Esophagus muscularis mucosa (tissue), 4 donors: ENCODE measurements at regions not wholly inside any gene's neighbourhood (a gene's known extent, or its start where the extent isn't known, plus 50 kb on each side); places are given as distances from the start of the nearest gene placed in this dataset.
A peak's percentile ranks its signal among the peaks of the same experiment; 100 is the strongest.

Source experiments
- DNase-seq: peaks from one replicate; pipeline ENCODE4 v3.0.0-alpha.2; 2017; ENCODE audit errors: extremely low spot score
- H3K27ac ChIP-seq, 4 donors: fragments of 200-600 bp; sonication (generic); replicated peaks in 1 of 4; 1 replicate in 3 of 4; 2 replicates in 1 of 4; pipeline ENCODE4 v1.5.1; 2016 to 2019; ENCODE audit warnings: mild to moderate bottlenecking in 1 of 4
- H3K27me3 ChIP-seq, 4 donors: fragments of 200-600 bp; sonication (generic); one replicate each; pipeline versions ENCODE4 v1.5.1 to v1.6.0; 2016 to 2019
- H3K36me3 ChIP-seq, 4 donors: fragments of 200-600 bp; sonication (generic); one replicate each; pipeline ENCODE4 v1.5.1; 2016 to 2019
- H3K4me1 ChIP-seq, 4 donors: fragments of 200-600 bp; sonication (generic); one replicate each; pipeline ENCODE4 v1.5.1; 2016 to 2019
- H3K4me3 ChIP-seq, 4 donors: fragments of 200-600 bp; sonication (generic); 1 replicate in 2 of 4; 2 replicates in 2 of 4; pipeline ENCODE4 v1.5.1; 2016 to 2019; ENCODE audit warnings: mild to moderate bottlenecking in 4 of 4, moderate library complexity in 1 of 4
- H3K9me3 ChIP-seq, 4 donors: fragments of 200-600 bp; sonication (generic); 1 replicate in 3 of 4; 2 replicates in 1 of 4; pipeline ENCODE4 v1.5.1; 2016 to 2019
- CTCF ChIP-seq, 3 experiments: fragments of 200-600 bp in 2 of 3; fragments of 450-650 bp in 1 of 3; sonication (generic) in 2 of 3; IDR thresholded peaks; one replicate each; pipeline ENCODE4 v1.5.1; 2017 to 2019; ENCODE audit warnings: antibody characterized with exemption in 3 of 3, mild to moderate bottlenecking in 2 of 3, moderate library complexity in 1 of 3
- EP300 ChIP-seq: sonication (generic); formaldehyde crosslinking; IDR thresholded peaks from one replicate; pipeline ENCODE4 v1.6.1; 2017; ENCODE audit warnings: antibody characterized with exemption
- POLR2A ChIP-seq: fragments of 450-650 bp; IDR thresholded peaks from one replicate; pipeline ENCODE4 v1.6.1; 2017; ENCODE audit warnings: antibody characterized with exemption, moderate library complexity, mild to moderate bottlenecking, low read depth
- POLR2AphosphoS5 ChIP-seq, 2 donors: sonication (generic); formaldehyde crosslinking; IDR thresholded peaks; one replicate each; pipeline ENCODE4 v1.6.1; 2017; ENCODE audit warnings: antibody characterized with exemption in 2 of 2
- WGBS: methylation state at CpG from one replicate; pipeline ENCODE4 v1.1.5; 2018; 5-methylcytosine and 5-hydroxymethylcytosine counted together
- intact Hi-C: fragments of 100-400 bp; cut with DNase I; formaldehyde crosslinking; loops from one replicate; pipeline ENCODE4 v1.15.1; 2023

GRCh38 chr14:45686771-45687170, 433.8 kb upstream of the MIS18BP1 start:
- H3K9me3 ChIP-seq = peaks cover 0 to 23% (median 6%) of the 10 kb centered on the region in 4 donors
- H3K36me3 ChIP-seq = no peaks in the 10 kb centered on the region
- peak overlapping the region in 2 of 4 donors; percentile 16 to 41 for H3K27ac ChIP-seq
- TF ChIP-seq POLR2AphosphoS5 (IDR thresholded peaks at IDR 0.05) (no peak), EP300 (no peak), POLR2A (no peak), CTCF (IDR thresholded peaks at IDR 0.05) (no peak)
- peaks cover 0 to 19% (median 4%) of the 10 kb centered on the region in 4 donors for H3K4me1 ChIP-seq
- no peaks in the 10 kb centered on the region for H3K27me3 ChIP-seq
- intact Hi-C loops = no loop called here
- 24% methylated on average over 4 of the region's 4 CpGs for WGBS
- no peak overlapping the region for H3K4me3 ChIP-seq
- no peak for DNase-seq

DNA sequence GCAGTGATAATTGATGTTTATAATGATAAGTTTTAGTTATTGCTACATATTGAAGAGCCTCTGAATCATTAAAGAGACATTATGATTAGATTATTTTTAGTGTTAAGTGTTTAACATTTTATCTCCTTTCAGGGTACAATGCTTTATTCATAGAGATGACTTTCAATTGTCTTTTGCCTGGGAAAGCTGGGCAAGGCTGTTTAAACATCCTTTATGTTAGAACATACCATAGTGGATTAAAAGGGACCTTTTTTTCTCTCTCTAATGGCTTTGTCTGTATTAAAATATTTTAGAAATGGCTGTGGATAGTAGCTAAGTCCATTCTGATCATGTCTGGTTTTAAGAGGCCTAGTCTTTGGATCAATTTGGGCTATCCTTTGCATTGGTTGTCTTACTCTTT, 427.5 kb upstream of the MIS18BP1 start:
- peaks cover 0 to 38% (median 11%) of the 10 kb centered on the region in 4 donors for H3K4me1 ChIP-seq
- no peaks in the 10 kb centered on the region for H3K27me3 ChIP-seq
- peak overlapping the region in 2 of 4 donors; percentile 24 to 25 for H3K27ac ChIP-seq
- H3K4me3 ChIP-seq = no peak overlapping the region
- H3K36me3 ChIP-seq = no peaks in the 10 kb centered on the region
- no peak for TF ChIP-seq EP300
- TF ChIP-seq POLR2AphosphoS5 (IDR thresholded peaks at IDR 0.05) = no peak
- no peak for TF ChIP-seq POLR2A
- intact Hi-C loops = no loop called here
- peaks cover 0 to 14% (median 8%) of the 10 kb centered on the region in 4 donors for H3K9me3 ChIP-seq
- no peak for DNase-seq

DNA sequence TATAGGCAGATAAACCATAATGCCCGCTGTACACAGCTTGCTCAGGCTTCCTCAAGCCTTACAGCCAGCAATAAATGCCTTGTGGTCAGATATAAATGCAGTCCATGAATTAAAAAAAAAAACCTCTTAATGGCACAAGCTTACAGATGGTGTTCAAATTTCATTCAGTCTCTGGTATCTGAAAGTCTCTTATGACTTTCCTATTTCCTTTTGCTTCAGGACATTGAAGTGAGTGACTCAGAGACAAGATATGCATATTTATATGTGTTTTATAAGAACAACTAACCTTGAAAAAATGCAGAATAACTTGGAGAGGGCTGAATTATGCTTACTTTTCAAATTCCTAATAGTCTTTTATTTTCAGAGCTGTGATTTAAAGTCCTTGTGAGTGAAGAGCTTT, 426.9 kb upstream of the MIS18BP1 start:
- intact Hi-C loops = no loop called here
- Histone ChIP-seq H3K4me1 (peaks cover 0 to 38% (median 11%) of the 10 kb centered on the region in 4 donors), H3K9me3 (peaks cover 0 to 12% (median 7%) of the 10 kb centered on the region in 4 donors), H3K27ac (peak overlapping the region in 1 of 4 donors; percentile 24), H3K4me3 (no peak overlapping the region), H3K36me3 (no peaks in the 10 kb centered on the region), H3K27me3 (no peaks in the 10 kb centered on the region)
- TF ChIP-seq EP300 = no peak
- no peak for TF ChIP-seq CTCF (IDR thresholded peaks at IDR 0.05)
- no peak for TF ChIP-seq POLR2A
- TF ChIP-seq POLR2AphosphoS5 (IDR thresholded peaks at IDR 0.05) = no peak
- DNase-seq = no peak
- WGBS = 100% methylated on average over 1 of the region's 1 CpG

DNA sequence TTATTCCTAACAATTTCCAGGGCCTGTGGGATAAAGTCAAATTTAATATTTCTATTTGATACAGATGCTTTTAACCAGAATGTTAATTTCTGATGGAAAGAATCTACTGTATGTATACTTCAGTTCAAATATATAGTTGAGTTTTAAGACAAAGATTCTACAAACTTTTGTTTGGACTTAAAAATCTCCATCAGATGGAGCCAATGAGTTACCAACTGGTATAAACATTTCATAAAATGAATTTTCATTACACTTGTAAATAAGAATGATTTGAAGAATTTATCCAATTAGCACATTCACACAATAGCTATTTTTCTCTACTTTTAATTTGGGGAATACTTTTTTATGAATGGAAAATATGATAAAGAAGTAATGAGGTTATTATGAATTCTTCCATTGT, 425.2 kb upstream of the MIS18BP1 start:
- intact Hi-C loops = no loop called here
- Histone ChIP-seq H3K27me3 (no peaks in the 10 kb centered on the region), H3K4me3 (no peak overlapping the region), H3K27ac (no peak overlapping the region), H3K4me1 (peaks cover 0 to 38% (median 11%) of the 10 kb centered on the region in 4 donors), H3K36me3 (no peaks in the 10 kb centered on the region), H3K9me3 (peaks cover 0 to 6% (median 0%) of the 10 kb centered on the region in 4 donors)
- no peak for DNase-seq
- no peak for TF ChIP-seq POLR2AphosphoS5 (IDR thresholded peaks at IDR 0.05)
- no peak for TF ChIP-seq EP300
- TF ChIP-seq POLR2A = no peak
- TF ChIP-seq CTCF (IDR thresholded peaks at IDR 0.05) = no peak

- Histone ChIP-seq H3K36me3 (no peaks in the 10 kb centered on the region), H3K9me3 (peaks cover 0 to 10% (median 0%) of the 10 kb centered on the region in 4 donors), H3K27me3 (no peaks in the 10 kb centered on the region), H3K4me1 (peaks cover 0 to 12% (median 0%) of the 10 kb centered on the region in 4 donors), H3K4me3 (no peak overlapping the region), H3K27ac (no peak overlapping the region)
- no peak for DNase-seq
- intact Hi-C loops = no loop called here
- 87% methylated on average over 1 of the region's 1 CpG for WGBS
- TF ChIP-seq POLR2A = no peak
- no peak for TF ChIP-seq EP300
- no peak for TF ChIP-seq CTCF (IDR thresholded peaks at IDR 0.05)
- TF ChIP-seq POLR2AphosphoS5 (IDR thresholded peaks at IDR 0.05) = no peak
These were observed 420.4 kb upstream of the MIS18BP1 start for GRCh38 chr14:45673420-45673819.
